ENCODE measurements at regions not wholly inside any gene's neighbourhood (a gene's known extent, or its start where the extent isn't known, plus 50 kb on each side); places are given as distances from the start of the nearest gene placed in this dataset.
A peak's percentile ranks its signal among the peaks of the same experiment; 100 is the strongest.
"Not testable (repeated sequence)": the region's sequence is repeated elsewhere in the genome, so short reads cannot be mapped to it uniquely, and the experiment has no call there.

GRCh38 chr2:173467751-173468150 is 113.1 kb downstream of the CDCA7 start:
- DNase-seq (ENCODE audit: low read depth): no peak

- no peak for DNase-seq (ENCODE audit: low read depth)
These were observed 113.7 kb downstream of the CDCA7 start for GRCh38 chr2:173468266-173468793.

- DNase-seq (ENCODE audit: low read depth): no peak
These were observed 117.4 kb downstream of the CDCA7 start for GRCh38 chr2:173472112-173472511.

DNA sequence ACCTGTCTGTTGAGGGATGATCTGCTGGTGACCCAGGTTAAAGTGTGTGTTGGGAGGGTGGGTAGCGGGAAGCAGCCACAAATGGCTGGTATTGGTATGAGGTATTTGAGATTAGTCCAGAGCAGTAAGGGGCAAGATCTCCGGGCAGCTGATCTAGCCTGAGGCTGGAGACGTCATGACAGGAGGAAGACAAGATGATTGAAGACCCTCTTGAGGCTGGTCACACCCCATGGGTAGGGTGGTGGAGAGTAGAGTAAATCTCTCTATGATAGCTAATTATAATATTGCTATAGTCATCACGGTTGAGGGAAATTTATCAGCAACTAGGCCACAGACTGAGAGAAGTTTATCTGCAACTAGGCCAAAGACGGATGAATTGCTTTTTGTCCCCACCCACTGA is 128.5 kb downstream of the CDCA7 start:
- DNase-seq (ENCODE audit: low read depth): no peak

- no peak for DNase-seq (ENCODE audit: low read depth)
These were observed 134.2 kb downstream of the CDCA7 start for GRCh38 chr2:173488861-173489260.

- no peak for DNase-seq (ENCODE audit: low read depth)
These were observed 136.7 kb downstream of the CDCA7 start for GRCh38 chr2:173491418-173491817.

GRCh38 chr2:173493874-173494273 is 139.2 kb downstream of the CDCA7 start:
- DNase-seq (ENCODE audit: low read depth): no peak

DNA sequence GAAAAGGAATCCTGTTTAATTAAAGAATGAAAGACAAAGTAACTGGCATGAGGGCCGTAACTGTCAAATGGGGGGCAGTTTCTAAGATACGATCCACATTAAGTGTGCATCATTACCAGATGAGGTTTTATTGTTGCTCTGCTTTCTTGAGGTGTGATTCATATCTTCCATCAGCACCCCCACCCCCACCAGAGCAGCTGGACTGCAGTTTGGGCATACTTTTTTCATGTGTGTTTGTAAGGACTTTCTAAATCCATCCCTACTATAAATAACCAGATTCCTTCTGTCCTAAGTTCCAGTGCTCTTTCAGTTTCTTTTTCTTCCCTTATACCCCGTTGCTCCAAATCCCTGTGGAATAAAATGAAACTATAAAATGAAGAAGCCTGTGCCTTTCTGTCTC is 142.1 kb downstream of the CDCA7 start:
- peak; percentile 60 for DNase-seq (ENCODE audit: low read depth)

DNA sequence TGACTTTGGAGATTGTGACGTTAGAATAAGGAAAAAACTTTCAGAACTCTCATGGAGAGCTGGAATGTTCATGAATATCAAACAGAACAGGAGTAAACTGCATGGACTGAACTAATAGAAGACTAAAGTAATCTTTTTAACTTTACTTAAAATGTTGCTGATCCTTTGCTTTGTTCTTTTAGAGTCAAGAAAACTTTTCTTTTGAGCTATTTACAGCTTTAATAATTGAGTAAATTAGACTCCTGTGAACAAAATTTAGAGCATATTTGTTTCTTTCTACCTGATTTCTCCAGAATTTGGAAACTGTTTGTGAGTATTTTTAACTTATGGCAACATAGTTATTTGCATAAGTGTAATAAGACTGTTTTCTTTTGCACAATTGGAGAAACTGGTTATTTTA is 146.3 kb downstream of the CDCA7 start:
- no peak for DNase-seq (ENCODE audit: low read depth)

DNA sequence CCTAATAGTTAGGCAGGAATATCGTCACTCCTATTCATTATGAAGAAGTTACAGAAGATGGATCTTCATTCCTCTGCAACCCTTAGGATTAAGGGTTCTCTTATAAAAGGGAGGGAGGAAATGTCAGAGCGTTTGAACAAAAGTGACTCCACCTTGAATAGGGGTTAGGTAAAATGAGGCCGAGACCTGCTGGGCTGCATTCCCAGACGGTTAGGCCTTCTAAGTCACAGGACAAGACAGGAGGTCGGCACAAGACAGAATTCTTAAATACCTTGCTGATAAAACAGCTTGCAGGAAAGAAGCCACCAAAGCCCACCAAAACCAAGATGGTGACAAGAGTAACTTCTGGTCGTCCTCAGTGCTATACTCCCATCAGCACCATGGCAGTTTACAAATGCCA is 147.6 kb downstream of the CDCA7 start:
- no peak for DNase-seq (ENCODE audit: low read depth)

DNA sequence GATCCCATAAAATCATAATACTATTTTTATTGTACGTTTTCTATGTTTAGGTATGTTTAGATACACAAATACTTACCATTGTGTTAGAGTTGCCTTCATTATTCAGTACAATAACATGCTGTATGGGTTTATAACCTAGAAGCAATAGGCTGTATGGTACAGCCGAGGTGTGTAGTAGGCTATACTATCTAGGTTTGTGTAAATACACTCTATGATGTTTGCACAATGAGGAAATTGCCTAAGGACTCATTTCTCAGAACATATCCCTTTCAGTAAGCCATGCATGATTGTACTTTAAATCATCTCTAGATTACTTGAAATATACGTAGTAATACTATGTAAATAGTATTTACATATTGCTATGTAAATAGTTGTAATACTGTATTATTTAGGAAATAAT is 156.7 kb downstream of the CDCA7 start:
- DNase-seq (ENCODE audit: low read depth): no peak

GRCh38 chr2:173511942-173512341 is 157.3 kb downstream of the CDCA7 start:
- no peak for DNase-seq (ENCODE audit: low read depth)

DNA sequence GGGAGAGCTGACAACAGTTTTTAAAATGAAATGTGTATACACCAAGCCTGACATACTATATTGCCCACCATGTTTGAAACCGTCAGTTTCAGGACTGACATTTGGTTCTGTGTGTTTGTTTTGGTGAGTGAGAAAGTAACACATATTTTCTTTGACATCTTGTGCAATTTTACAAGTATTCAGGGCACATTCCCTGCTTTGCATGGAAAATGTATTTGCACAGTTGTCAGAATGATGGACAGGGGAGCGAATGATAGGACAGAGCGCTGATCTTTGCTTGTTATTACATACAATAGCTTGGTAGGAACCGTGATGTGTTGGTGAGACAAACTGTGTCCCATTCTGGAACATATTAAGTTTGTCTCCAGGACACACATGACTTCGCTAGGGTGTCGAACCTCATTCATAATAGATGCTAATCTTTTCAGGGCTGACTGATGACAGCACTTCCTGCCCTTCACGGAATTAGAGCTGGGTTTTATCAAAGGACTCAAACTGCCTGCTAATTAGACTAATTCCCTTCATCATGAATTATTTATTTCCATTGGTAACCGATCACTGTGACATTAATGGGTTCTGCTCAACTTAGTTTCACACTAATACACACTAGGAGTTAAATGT is 158.5 kb downstream of the CDCA7 start:
- DNase-seq (ENCODE audit: low read depth): no peak

GRCh38 chr2:173520918-173521317 is 166.2 kb downstream of the CDCA7 start:
- no peak for DNase-seq (ENCODE audit: low read depth)

GRCh38 chr2:173521450-173522192 is 166.9 kb downstream of the CDCA7 start:
- DNase-seq (ENCODE audit: low read depth): no peak

GRCh38 chr2:173523497-173523896 is 168.8 kb downstream of the CDCA7 start:
- DNase-seq (ENCODE audit: low read depth): no peak

- no peak for DNase-seq (ENCODE audit: low read depth)
These were observed 169.7 kb downstream of the CDCA7 start for GRCh38 chr2:173524256-173524955.

- not testable (repeated sequence) for DNase-seq (ENCODE audit: low read depth)
These were observed 178.3 kb downstream of the CDCA7 start for GRCh38 chr2:173532732-173533531.

- DNase-seq (ENCODE audit: low read depth): no peak
These were observed 183.0 kb downstream of the CDCA7 start for GRCh38 chr2:173537694-173538093.

DNA sequence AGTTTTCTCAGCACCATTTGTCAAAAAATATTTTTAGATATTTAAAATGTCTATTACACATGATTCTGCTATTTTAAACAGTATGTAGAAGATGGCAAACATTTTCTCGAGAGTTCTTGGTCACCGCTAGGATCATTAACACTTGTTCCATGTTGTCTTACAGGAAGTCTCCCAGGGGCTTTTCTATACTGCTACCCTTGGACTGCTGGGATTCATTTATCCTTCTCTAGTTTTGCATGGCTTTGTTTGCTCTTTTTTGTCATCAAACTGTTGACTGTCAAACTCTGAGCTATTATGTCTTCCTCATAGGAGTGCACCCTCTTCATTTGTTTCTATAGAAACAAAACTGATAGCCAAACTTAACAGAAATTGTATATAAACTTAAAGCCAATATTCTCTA is 184.9 kb downstream of the CDCA7 start:
- DNase-seq (ENCODE audit: low read depth): no peak

- no peak for DNase-seq (ENCODE audit: low read depth)
These were observed 190.1 kb downstream of the CDCA7 start for GRCh38 chr2:173544641-173545363.
